ENCODE measurements at regions not wholly inside any gene's neighbourhood (a gene's known extent, or its start where the extent isn't known, plus 50 kb on each side); places are given as distances from the start of the nearest gene placed in this dataset.

GRCh38 chr2:118255771-118256372 lies 167.6 kb downstream of the INSIG2 start:
- no peak for DNase-seq

GRCh38 chr2:118255301-118255700 lies 167.0 kb downstream of the INSIG2 start:
- DNase-seq, result no peak

GRCh38 chr2:118254116-118254515 lies 165.8 kb downstream of the INSIG2 start:
- DNase-seq, result no peak

GRCh38 chr2:118251427-118251826 lies 163.2 kb downstream of the INSIG2 start:
- DNase-seq, result no peak

- no peak for DNase-seq
Observed at GRCh38 chr2:118250463-118250862, 162.2 kb downstream of the INSIG2 start.

- no peak for DNase-seq
Observed at GRCh38 chr2:118250001-118250400, 161.7 kb downstream of the INSIG2 start.

GRCh38 chr2:118249531-118249930 lies 161.3 kb downstream of the INSIG2 start:
- no peak for DNase-seq

GRCh38 chr2:118246726-118247125 lies 158.5 kb downstream of the INSIG2 start:
- no peak for DNase-seq

GRCh38 chr2:118246079-118246478 lies 157.8 kb downstream of the INSIG2 start:
- DNase-seq, result no peak

- DNase-seq, result no peak
Observed at GRCh38 chr2:118244686-118245085, 156.4 kb downstream of the INSIG2 start.

GRCh38 chr2:118243031-118243430 lies 154.8 kb downstream of the INSIG2 start:
- no peak for DNase-seq

- DNase-seq, result no peak
Observed at GRCh38 chr2:118242216-118242615, 153.9 kb downstream of the INSIG2 start.

GRCh38 chr2:118241128-118241527 lies 152.9 kb downstream of the INSIG2 start:
- DNase-seq, result no peak

GRCh38 chr2:118240276-118240675 lies 152.0 kb downstream of the INSIG2 start:
- DNase-seq, result no peak

- DNase-seq, result no peak
Observed at GRCh38 chr2:118239284-118239683, 151.0 kb downstream of the INSIG2 start.

- no peak for DNase-seq
Observed at GRCh38 chr2:118237451-118237850, 149.2 kb downstream of the INSIG2 start.

GRCh38 chr2:118232796-118233195 lies 144.5 kb downstream of the INSIG2 start:
- DNase-seq, result no peak

GRCh38 chr2:118232391-118232790 lies 144.1 kb downstream of the INSIG2 start:
- no peak for DNase-seq

GRCh38 chr2:118231759-118232158 lies 143.5 kb downstream of the INSIG2 start:
- DNase-seq, result no peak

- no peak for DNase-seq
Observed at GRCh38 chr2:118227698-118228508, 139.6 kb downstream of the INSIG2 start.

- DNase-seq, result no peak
Observed at GRCh38 chr2:118225666-118226065, 137.4 kb downstream of the INSIG2 start.

- DNase-seq, result peak in 1 of 2 experiments; percentile 23
Observed at GRCh38 chr2:118224895-118225311, 136.6 kb downstream of the INSIG2 start.

GRCh38 chr2:118223992-118224894 lies 136.0 kb downstream of the INSIG2 start:
- peak; percentile 54 to 61 for DNase-seq
